ENCODE measurements at regions not wholly inside any gene's neighbourhood (a gene's known extent, or its start where the extent isn't known, plus 50 kb on each side); places are given as distances from the start of the nearest gene placed in this dataset.

GRCh38 chr6:152854086-152854795 is 103.6 kb downstream of the VIP start:
- H3K9me3 ChIP-seq (ENCODE audit: low read length), result no peaks in the 10 kb centered on the region
- no peak overlapping the region for H3K4me3 ChIP-seq (ENCODE audit: low read depth, low read length, poor library complexity, severe bottlenecking)
- H3K9me2 ChIP-seq (ENCODE audit: low read depth, low read length), result no peaks in the 10 kb centered on the region
- no peaks in the 10 kb centered on the region for H3F3A ChIP-seq (ENCODE audit: insufficient read depth, low read length)
- H2AFZ ChIP-seq (ENCODE audit: low read length), result no peak overlapping the region
- no peaks in the 10 kb centered on the region for H3K79me2 ChIP-seq (ENCODE audit: insufficient read depth, low read length)
- TF ChIP-seq EZH2 (IDR thresholded peaks at IDR 0.05; ENCODE audit: borderline replicate concordance, low read length) (no peak), CTCF (IDR thresholded peaks at IDR 0.05; ENCODE audit: low read length) (no peak)
- no peaks in the 10 kb centered on the region for H4K20me1 ChIP-seq (ENCODE audit: insufficient read depth, low read length)
- H3K4me2 ChIP-seq (ENCODE audit: low read length), result no peak overlapping the region
- H3K9ac ChIP-seq (ENCODE audit: low read length), result no peak overlapping the region
- H3K27ac ChIP-seq (ENCODE audit: low read depth, low read length, poor library complexity, severe bottlenecking), result no peak overlapping the region
- H3K4me1 ChIP-seq (ENCODE audit: insufficient read depth, low read length, severe bottlenecking), result no peaks in the 10 kb centered on the region
- H3K27me3 ChIP-seq (ENCODE audit: insufficient read depth, low read length), result no peaks in the 10 kb centered on the region
- no peaks in the 10 kb centered on the region for H3K36me3 ChIP-seq (ENCODE audit: insufficient read depth, low read length)

GRCh38 chr6:152858141-152858540 is 107.5 kb downstream of the VIP start:
- Histone ChIP-seq H3K9me2 (ENCODE audit: low read depth, low read length) (no peaks in the 10 kb centered on the region), H3K9ac (ENCODE audit: low read length) (no peak overlapping the region)

GRCh38 chr6:152859225-152859624 is 108.6 kb downstream of the VIP start:
- Histone ChIP-seq H3K4me1 (ENCODE audit: insufficient read depth, low read length, severe bottlenecking) (no peaks in the 10 kb centered on the region), H3K9me2 (ENCODE audit: low read depth, low read length) (no peaks in the 10 kb centered on the region), H3K9me3 (ENCODE audit: low read length) (no peaks in the 10 kb centered on the region), H2AFZ (ENCODE audit: low read length) (no peak overlapping the region), H3K79me2 (ENCODE audit: insufficient read depth, low read length) (no peaks in the 10 kb centered on the region), H4K20me1 (ENCODE audit: insufficient read depth, low read length) (no peaks in the 10 kb centered on the region), H3F3A (ENCODE audit: insufficient read depth, low read length) (no peaks in the 10 kb centered on the region), H3K4me2 (ENCODE audit: low read length) (no peak overlapping the region), H3K27ac (ENCODE audit: low read depth, low read length, poor library complexity, severe bottlenecking) (no peak overlapping the region), H3K27me3 (ENCODE audit: insufficient read depth, low read length) (no peaks in the 10 kb centered on the region), H3K36me3 (ENCODE audit: insufficient read depth, low read length) (no peaks in the 10 kb centered on the region), H3K9ac (ENCODE audit: low read length) (no peak overlapping the region), H3K4me3 (ENCODE audit: low read depth, low read length, poor library complexity, severe bottlenecking) (no peak overlapping the region)
- TF ChIP-seq EZH2 (IDR thresholded peaks at IDR 0.05; ENCODE audit: borderline replicate concordance, low read length) (no peak), CTCF (IDR thresholded peaks at IDR 0.05; ENCODE audit: low read length) (no peak)

More at GRCh38 chr6:152858141-152858540, 107.5 kb downstream of the VIP start:
- Histone ChIP-seq H3K36me3 (ENCODE audit: insufficient read depth, low read length) (no peaks in the 10 kb centered on the region), H3K27me3 (ENCODE audit: insufficient read depth, low read length) (no peaks in the 10 kb centered on the region), H3K4me1 (ENCODE audit: insufficient read depth, low read length, severe bottlenecking) (no peaks in the 10 kb centered on the region), H3K4me3 (ENCODE audit: low read depth, low read length, poor library complexity, severe bottlenecking) (no peak overlapping the region), H3K9me3 (ENCODE audit: low read length) (no peaks in the 10 kb centered on the region), H4K20me1 (ENCODE audit: insufficient read depth, low read length) (no peaks in the 10 kb centered on the region), H3F3A (ENCODE audit: insufficient read depth, low read length) (no peaks in the 10 kb centered on the region), H2AFZ (ENCODE audit: low read length) (no peak overlapping the region), H3K27ac (ENCODE audit: low read depth, low read length, poor library complexity, severe bottlenecking) (no peak overlapping the region), H3K4me2 (ENCODE audit: low read length) (no peak overlapping the region), H3K79me2 (ENCODE audit: insufficient read depth, low read length) (no peaks in the 10 kb centered on the region)
- no peak for TF ChIP-seq EZH2 (IDR thresholded peaks at IDR 0.05; ENCODE audit: borderline replicate concordance, low read length)
- no peak for TF ChIP-seq CTCF (IDR thresholded peaks at IDR 0.05; ENCODE audit: low read length)
